ENCODE measurements at regions not wholly inside any gene's neighbourhood (a gene's known extent, or its start where the extent isn't known, plus 50 kb on each side); places are given as distances from the start of the nearest gene placed in this dataset.

- FAIRE-seq: no peak
- DNase-seq (ENCODE audit: insufficient read length, low spot score): no peak
Observed at GRCh38 chr5:107099506-107099905, 571.2 kb downstream of the EFNA5 start.

GRCh38 chr5:107092695-107093094, 578.0 kb downstream of the EFNA5 start:
- DNase-seq (ENCODE audit: insufficient read length, low spot score) (no peak), FAIRE-seq (no peak)

DNA sequence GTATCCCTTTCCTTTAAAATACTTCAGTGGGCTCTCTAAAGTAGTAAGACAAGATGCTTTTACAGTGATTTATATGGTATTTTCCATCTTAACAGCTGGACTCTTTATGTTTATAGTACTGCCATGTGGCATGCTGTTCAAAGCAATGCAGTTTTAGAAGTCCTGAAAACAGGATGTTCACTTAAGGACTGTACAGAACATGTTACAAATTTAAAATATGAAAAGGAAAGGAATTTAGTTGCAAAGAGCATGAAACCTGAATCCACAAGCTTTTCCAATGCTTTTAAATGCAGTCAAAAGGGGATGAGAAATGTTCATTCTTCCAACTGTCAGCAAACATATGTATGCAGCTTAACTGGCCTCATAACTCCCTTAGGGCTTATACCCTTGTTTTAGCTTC, 580.2 kb downstream of the EFNA5 start:
- FAIRE-seq: no peak
- DNase-seq (ENCODE audit: insufficient read length, low spot score): no peak

- FAIRE-seq (no peak), DNase-seq (ENCODE audit: insufficient read length, low spot score) (no peak)
Observed at GRCh38 chr5:107088907-107089306, 581.8 kb downstream of the EFNA5 start.

DNA sequence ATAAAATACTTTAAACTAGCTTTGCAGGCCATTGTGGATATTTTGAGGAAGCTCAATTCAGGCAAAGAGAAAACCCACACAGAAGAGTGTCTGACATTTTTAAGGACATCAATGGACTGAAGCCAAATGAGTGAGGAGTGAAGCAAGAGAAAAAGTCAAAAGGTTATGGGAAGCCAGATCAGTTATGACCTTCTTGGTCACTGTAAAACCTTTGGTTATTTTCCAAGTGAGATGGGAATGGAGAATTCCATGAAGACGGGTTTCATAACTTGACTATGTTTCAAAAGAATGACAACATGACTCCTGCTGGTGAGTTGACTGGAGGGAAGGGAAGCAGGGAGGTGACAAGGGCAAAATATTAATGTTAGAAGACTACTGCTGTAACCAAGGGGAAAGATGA, 585.2 kb downstream of the EFNA5 start:
- FAIRE-seq: no peak
- no peak for DNase-seq (ENCODE audit: insufficient read length, low spot score)

GRCh38 chr5:107074996-107075395, 595.7 kb downstream of the EFNA5 start:
- DNase-seq (ENCODE audit: insufficient read length, low spot score): no peak
- FAIRE-seq: no peak

GRCh38 chr5:107072967-107073366, 597.8 kb downstream of the EFNA5 start:
- no peak for DNase-seq (ENCODE audit: insufficient read length, low spot score)
- no peak for FAIRE-seq

DNA sequence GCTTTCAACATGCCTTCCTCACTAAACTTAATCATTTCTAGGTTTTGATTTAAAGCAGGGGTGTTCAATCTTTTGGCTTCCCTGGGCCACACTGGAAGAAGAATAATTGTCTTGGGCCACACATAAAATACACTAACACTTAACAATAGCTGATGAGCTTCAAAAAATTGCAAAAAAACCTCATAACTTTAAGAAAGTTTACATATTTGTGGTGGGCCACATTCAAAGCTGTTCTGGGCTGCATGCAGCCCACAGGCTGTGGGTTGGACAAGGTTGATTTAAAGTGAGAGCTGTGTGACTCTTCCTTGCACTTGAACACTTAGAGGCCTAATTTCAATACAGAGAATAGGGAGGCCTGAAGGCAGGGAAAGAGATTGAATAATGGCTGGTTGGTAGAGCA, 598.3 kb downstream of the EFNA5 start:
- DNase-seq (ENCODE audit: insufficient read length, low spot score) (no peak), FAIRE-seq (no peak)

- DNase-seq (ENCODE audit: insufficient read length, low spot score): no peak
- no peak for FAIRE-seq
Observed at GRCh38 chr5:107068782-107069181, 602.0 kb downstream of the EFNA5 start.

- FAIRE-seq: no peak
- no peak for DNase-seq (ENCODE audit: insufficient read length, low spot score)
Observed at GRCh38 chr5:107067395-107067794, 603.3 kb downstream of the EFNA5 start.

DNA sequence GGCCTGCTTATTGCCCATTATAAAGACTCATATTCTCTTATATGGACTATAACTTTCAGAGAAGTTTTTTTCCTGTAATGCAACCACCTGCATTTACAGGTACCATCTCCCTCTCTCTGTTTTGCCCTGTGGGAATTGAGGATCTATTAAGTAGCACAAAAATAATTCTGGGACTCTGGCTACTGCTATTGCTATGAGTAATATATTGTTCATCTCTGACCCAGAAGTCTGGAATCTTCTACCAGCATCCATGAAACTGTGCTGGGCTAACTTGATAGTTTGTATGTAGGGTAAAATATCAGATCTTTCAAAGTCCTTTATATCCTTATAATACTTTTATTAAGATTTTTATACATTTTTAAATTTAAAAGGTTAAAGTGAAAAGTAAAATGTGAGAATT, 607.2 kb downstream of the EFNA5 start:
- no peak for DNase-seq (ENCODE audit: insufficient read length, low spot score)

DNA sequence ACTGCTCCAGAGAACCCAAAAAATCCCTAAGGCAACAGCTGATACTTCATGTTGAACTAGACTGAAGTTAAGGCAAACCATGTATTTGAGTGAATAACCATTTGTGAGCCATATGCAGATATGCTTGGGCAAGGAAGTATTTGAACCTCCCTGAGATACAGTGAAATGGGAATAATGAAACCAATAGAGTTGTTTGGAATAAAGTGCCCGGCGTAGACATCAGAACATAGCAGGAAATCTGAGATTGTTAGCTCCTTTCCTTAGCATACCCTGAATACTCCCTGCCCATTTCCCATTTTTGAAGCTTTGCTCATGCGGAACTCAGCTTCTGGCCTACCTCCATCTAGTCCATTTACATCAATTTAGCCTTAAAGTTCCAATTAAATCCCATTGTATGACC, 611.9 kb downstream of the EFNA5 start:
- no peak for FAIRE-seq
- no peak for DNase-seq (ENCODE audit: insufficient read length, low spot score)

More for the DNA sequence above, 607.2 kb downstream of the EFNA5 start:
- FAIRE-seq: no peak

- DNase-seq (ENCODE audit: insufficient read length, low spot score): no peak
- FAIRE-seq: no peak
Observed at GRCh38 chr5:107058235-107058634, 612.5 kb downstream of the EFNA5 start.

- FAIRE-seq (no peak), DNase-seq (ENCODE audit: insufficient read length, low spot score) (no peak)
Observed at GRCh38 chr5:107056278-107056677, 614.5 kb downstream of the EFNA5 start.

DNA sequence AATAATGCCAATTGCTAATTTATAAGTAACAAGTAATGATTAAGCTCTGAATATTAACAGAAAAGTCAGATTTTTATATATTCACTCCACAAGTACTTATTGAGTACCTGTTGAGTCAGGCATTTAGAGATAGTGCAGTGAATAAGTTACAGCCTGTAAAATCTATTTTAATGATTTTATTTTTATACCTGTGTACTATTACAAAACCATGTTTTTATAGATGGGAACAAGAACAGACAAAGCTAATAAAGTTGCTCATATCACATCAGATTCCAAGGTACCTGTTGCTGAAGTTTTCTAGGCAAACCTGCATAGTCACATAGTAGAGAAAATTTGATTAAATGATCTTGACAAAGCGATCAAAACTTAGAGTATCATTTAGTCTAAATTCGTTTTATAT, 623.7 kb downstream of the EFNA5 start:
- DNase-seq (ENCODE audit: insufficient read length, low spot score) (no peak), FAIRE-seq (no peak)

GRCh38 chr5:107043665-107044064, 627.1 kb downstream of the EFNA5 start:
- no peak for DNase-seq (ENCODE audit: insufficient read length, low spot score)
- no peak for FAIRE-seq

DNA sequence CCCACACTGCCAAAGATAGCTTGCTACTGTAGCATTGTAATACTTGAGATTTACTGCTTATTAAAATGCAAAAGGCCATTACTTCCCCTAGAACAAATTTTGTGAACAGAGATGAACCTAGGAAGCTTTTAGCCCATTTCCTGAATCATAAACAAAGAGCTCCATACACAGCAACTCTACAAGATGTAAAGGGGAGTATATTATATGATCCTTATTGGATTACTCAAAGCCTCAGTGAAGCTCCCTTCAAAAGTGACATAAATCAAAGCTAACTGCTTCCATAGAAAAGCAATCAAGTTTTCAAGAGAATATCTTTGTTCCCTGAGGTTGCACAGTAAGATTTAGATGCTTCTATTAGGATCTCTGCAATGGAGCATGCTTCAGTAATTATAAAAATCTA, 629.8 kb downstream of the EFNA5 start:
- FAIRE-seq: no peak

DNA sequence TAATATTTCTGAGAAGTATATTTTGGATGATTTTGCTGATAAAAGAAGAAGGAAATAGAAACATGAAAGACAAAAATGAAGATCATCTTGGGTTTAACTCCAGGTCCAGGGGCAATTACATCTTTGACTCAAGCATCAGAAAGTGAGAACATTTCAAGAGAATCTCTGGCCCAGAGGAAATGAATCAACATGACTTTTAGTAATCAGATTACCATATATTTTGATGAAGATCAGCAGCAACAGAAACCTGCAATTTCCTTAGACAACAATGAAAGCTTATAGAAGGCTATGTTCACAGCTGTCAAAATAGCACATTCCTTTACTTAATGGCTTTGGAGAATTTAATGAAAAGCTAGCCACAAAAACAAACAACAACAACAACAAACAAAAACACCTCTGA, 638.1 kb downstream of the EFNA5 start:
- FAIRE-seq: no peak
- no peak for DNase-seq (ENCODE audit: insufficient read length, low spot score)

More for the DNA sequence above, 629.8 kb downstream of the EFNA5 start:
- no peak for DNase-seq (ENCODE audit: insufficient read length, low spot score)

DNA sequence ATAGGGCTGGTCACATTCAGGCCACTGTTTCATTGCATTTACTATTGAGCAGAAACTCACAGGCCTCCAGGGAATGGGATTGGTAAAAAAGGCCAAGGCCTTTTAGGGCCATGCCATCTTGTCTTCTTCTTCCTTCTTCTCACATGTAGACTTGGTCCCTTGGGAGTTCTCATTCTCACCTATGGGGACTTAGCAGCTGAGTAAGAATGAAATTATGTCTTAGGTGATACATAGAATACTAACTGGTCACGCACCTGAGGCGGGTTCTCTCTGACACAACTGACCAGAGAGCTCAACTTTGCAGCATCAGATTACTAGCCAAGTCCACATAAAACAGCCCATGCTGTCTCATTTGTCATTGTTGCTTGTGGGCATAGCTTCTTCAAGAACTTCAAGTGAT, 641.8 kb downstream of the EFNA5 start:
- FAIRE-seq: no peak
- DNase-seq (ENCODE audit: insufficient read length, low spot score): no peak

DNA sequence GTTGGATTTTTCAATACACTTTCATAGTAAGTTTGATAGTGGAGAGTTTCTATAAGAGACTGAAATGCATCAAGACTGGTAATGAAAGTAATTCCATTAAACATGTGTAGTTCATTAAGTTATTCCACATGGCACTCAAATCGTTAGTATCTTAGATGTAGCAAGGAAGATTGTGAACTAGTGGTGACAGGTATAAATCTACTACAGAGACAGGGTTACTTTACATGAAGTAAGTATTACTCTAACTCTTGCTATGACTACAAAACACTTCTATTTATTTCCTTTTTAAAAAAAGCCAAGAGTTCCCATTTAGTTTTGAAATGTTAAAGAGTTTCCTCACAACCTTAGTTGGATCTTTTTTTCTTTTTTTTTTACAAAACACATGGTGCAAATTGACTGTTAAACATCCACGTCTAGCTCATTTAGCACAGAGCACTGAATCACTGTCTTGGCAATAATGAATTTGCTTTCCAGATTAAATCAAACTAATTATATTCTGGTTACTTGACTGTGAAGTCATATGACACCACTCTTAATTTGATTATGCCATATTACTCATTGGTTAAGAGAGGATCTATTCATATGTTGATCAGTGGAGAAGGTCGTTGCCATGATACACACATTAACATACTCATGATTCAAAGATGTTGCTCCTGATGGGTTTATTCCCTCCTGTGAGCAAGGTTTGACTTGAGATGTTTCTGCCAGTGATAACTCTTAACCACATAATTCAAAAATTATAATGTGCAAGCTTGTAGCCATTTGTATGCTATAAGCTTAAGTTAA, 644.8 kb downstream of the EFNA5 start:
- DNase-seq (ENCODE audit: insufficient read length, low spot score): no peak
- FAIRE-seq: no peak

DNA sequence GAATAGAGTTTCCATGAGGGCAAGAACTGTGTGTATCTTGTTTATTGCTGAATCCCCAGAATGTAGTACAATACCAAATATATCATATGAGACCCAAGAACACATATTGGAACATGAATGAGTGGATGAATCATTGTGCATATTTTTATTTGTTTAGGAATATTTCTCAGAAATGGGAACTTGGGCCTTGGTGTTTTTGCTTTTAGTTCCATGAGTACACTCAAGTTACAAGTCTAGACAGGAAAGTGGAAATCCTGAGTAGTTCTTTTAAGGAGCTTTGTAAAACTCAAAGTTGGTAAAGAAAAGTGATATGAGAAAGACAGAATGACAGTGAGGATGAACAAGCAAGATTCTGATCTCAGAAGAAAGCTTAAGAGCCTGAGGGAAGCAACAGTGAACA, 647.0 kb downstream of the EFNA5 start:
- no peak for FAIRE-seq
- no peak for DNase-seq (ENCODE audit: insufficient read length, low spot score)

DNA sequence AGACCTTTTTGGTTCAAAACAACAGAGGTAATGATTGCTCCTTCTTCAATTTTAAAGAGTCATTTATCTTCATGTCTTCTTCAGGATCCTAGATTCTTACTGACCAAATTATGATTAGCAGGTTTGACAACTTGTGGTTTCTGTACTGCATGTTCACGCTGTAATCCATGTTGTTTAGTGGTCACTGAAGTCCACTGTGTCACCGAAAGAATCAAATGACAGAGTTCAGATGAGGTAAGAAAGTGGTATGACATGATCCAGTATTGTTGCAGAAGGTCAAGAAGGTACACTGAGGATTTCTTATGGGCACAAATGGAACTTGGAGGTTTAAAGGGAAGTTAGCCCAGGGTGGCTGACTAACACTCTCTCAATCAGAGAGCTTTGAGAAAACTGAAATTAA, 649.2 kb downstream of the EFNA5 start:
- FAIRE-seq (peak; percentile 9), DNase-seq (ENCODE audit: insufficient read length, low spot score) (no peak)

DNA sequence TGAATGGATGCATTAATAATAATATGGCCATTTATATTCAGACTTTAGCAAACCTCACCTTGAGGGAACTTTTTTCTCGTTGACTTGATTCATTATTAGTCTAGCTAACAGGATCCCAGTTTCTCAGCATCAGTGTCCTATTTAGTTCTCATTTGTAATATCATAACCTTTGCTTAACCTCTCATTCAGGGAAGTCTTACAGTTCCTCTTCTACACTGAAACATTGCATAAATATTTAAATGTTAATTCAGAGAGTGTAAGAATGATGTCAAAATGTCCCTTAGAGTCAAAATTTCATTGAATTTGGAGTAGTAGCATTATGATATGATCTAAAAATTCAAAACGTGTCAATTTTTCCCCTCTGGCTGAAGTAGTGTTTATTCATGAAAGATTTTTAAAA, 650.1 kb downstream of the EFNA5 start:
- DNase-seq (ENCODE audit: insufficient read length, low spot score) (no peak), FAIRE-seq (no peak)
